ENCODE measurements at regions not wholly inside any gene's neighbourhood (a gene's known extent, or its start where the extent isn't known, plus 50 kb on each side); places are given as distances from the start of the nearest gene placed in this dataset.
A peak's percentile ranks its signal among the peaks of the same experiment; 100 is the strongest.

- TF ChIP-seq CTCF (IDR thresholded peaks at IDR 0.05; ENCODE audit: extremely low read depth, insufficient read depth, missing control alignments), result no peak
- DNase-seq (ENCODE audit: low spot score), result no peak
- in situ Hi-C loops (cut with MboI; ENCODE audit: low pct_unique_long_range_greater_than_20kb, low sequenced_read_pairs, unreplicated experiment), result no loop called here
Measured at GRCh38 chr10:107826171-107826570, 661.7 kb upstream of the SORCS1 start.

GRCh38 chr10:107814865-107815487, 650.5 kb upstream of the SORCS1 start:
- peak; percentile 27 for DNase-seq (ENCODE audit: low spot score)
- in situ Hi-C loops (cut with MboI; ENCODE audit: low pct_unique_long_range_greater_than_20kb, low sequenced_read_pairs, unreplicated experiment), result loop anchor here (25.0 kb wide), 1 partner anchor 403 kb away; no protein-coding TSS in a partner anchor
- TF ChIP-seq CTCF (IDR thresholded peaks at IDR 0.05; ENCODE audit: extremely low read depth, insufficient read depth, missing control alignments), result peak; percentile 77

GRCh38 chr10:107813451-107814162, 649.1 kb upstream of the SORCS1 start:
- in situ Hi-C loops (cut with MboI; ENCODE audit: low pct_unique_long_range_greater_than_20kb, low sequenced_read_pairs, unreplicated experiment), result loop anchor here (25.0 kb wide), 1 partner anchor 401 kb away; no protein-coding TSS in a partner anchor
- no peak for DNase-seq (ENCODE audit: low spot score)
- TF ChIP-seq CTCF (IDR thresholded peaks at IDR 0.05; ENCODE audit: extremely low read depth, insufficient read depth, missing control alignments), result no peak

- no peak for TF ChIP-seq CTCF (IDR thresholded peaks at IDR 0.05; ENCODE audit: extremely low read depth, insufficient read depth, missing control alignments)
- DNase-seq (ENCODE audit: low spot score), result no peak
- in situ Hi-C loops (cut with MboI; ENCODE audit: low pct_unique_long_range_greater_than_20kb, low sequenced_read_pairs, unreplicated experiment), result loop anchor here (25.0 kb wide), 1 partner anchor 398 kb away; no protein-coding TSS in a partner anchor
Measured at GRCh38 chr10:107809889-107810288, 645.4 kb upstream of the SORCS1 start.

- no peak for TF ChIP-seq CTCF (IDR thresholded peaks at IDR 0.05; ENCODE audit: extremely low read depth, insufficient read depth, missing control alignments)
- in situ Hi-C loops (cut with MboI; ENCODE audit: low pct_unique_long_range_greater_than_20kb, low sequenced_read_pairs, unreplicated experiment), result loop anchor here (25.0 kb wide), 1 partner anchor 396 kb away; no protein-coding TSS in a partner anchor
- no peak for DNase-seq (ENCODE audit: low spot score)
Measured at GRCh38 chr10:107807836-107808235, 643.3 kb upstream of the SORCS1 start.

GRCh38 chr10:107806026-107806425, 641.5 kb upstream of the SORCS1 start:
- TF ChIP-seq CTCF (IDR thresholded peaks at IDR 0.05; ENCODE audit: extremely low read depth, insufficient read depth, missing control alignments), result no peak
- in situ Hi-C loops (cut with MboI; ENCODE audit: low pct_unique_long_range_greater_than_20kb, low sequenced_read_pairs, unreplicated experiment), result loop anchor here (25.0 kb wide), 1 partner anchor 394 kb away; no protein-coding TSS in a partner anchor
- no peak for DNase-seq (ENCODE audit: low spot score)
